ENCODE measurements at regions not wholly inside any gene's neighbourhood (a gene's known extent, or its start where the extent isn't known, plus 50 kb on each side); places are given as distances from the start of the nearest gene placed in this dataset.

GRCh38 chr10:8424555-8425211, 370.2 kb downstream of the GATA3 start:
- Histone ChIP-seq H3K4me2 (ENCODE audit: low read length) (no peak overlapping the region), H3F3A (ENCODE audit: control insufficient read depth, insufficient read depth) (no peaks in the 10 kb centered on the region), H3K4me3 (ENCODE audit: low read length) (no peak overlapping the region), H3K36me3 (ENCODE audit: control insufficient read depth, low read length) (no peaks in the 10 kb centered on the region), H3K27ac (ENCODE audit: low read depth, low read length) (no peak overlapping the region), H4K20me1 (ENCODE audit: control insufficient read depth, insufficient read depth, low read depth, low read length) (no peaks in the 10 kb centered on the region), H3K9me3 (ENCODE audit: control insufficient read depth, insufficient read depth, low read length) (no peaks in the 10 kb centered on the region), H3K79me2 (ENCODE audit: control insufficient read depth, low read length) (no peaks in the 10 kb centered on the region), H3K9me2 (replicated peaks; ENCODE audit: control insufficient read depth, low read length) (no peaks in the 10 kb centered on the region), H3K27me3 (ENCODE audit: control insufficient read depth, low read length) (no peaks in the 10 kb centered on the region), H3K4me1 (ENCODE audit: control insufficient read depth, low read length) (no peaks in the 10 kb centered on the region)
- no peak for TF ChIP-seq CTCF (IDR thresholded peaks at IDR 0.05; ENCODE audit: low read depth, low read length, poor library complexity, severe bottlenecking)

DNA sequence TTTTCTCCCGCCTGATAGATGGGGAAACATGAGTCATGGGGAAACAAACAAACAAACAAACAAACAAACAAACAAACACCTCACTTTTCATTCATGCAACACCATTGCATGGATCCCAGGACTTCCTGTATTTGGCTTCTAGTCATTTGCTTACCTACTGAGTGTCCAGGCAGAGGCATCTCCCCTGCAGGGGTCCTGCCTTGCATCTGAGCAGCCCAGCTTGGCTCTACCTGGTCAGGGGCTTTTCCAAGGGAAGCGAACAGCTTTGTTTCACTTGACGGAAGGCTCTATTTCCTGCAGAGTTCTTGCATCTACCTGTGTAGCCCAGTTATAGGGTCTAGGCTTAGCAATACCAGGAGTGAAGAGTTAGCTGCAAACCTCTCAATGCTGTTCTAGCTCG, 374.2 kb downstream of the GATA3 start:
- Histone ChIP-seq H3F3A (ENCODE audit: control insufficient read depth, insufficient read depth) (no peaks in the 10 kb centered on the region), H3K27ac (ENCODE audit: low read depth, low read length) (no peak overlapping the region), H3K4me2 (ENCODE audit: low read length) (no peak overlapping the region), H3K9me2 (replicated peaks; ENCODE audit: control insufficient read depth, low read length) (no peaks in the 10 kb centered on the region), H3K9me3 (ENCODE audit: control insufficient read depth, insufficient read depth, low read length) (no peaks in the 10 kb centered on the region), H3K4me3 (ENCODE audit: low read length) (no peak overlapping the region), H3K79me2 (ENCODE audit: control insufficient read depth, low read length) (no peaks in the 10 kb centered on the region), H4K20me1 (ENCODE audit: control insufficient read depth, insufficient read depth, low read depth, low read length) (no peaks in the 10 kb centered on the region), H3K36me3 (ENCODE audit: control insufficient read depth, low read length) (no peaks in the 10 kb centered on the region), H3K27me3 (ENCODE audit: control insufficient read depth, low read length) (no peaks in the 10 kb centered on the region), H3K4me1 (ENCODE audit: control insufficient read depth, low read length) (no peaks in the 10 kb centered on the region)
- no peak for TF ChIP-seq EZH2phosphoT487 (IDR thresholded peaks at IDR 0.05; ENCODE audit: borderline replicate concordance, low read length)
- no peak for TF ChIP-seq CTCF (IDR thresholded peaks at IDR 0.05; ENCODE audit: low read depth, low read length, poor library complexity, severe bottlenecking)

- Histone ChIP-seq H3K79me2 (ENCODE audit: control insufficient read depth, low read length) (no peaks in the 10 kb centered on the region), H3K4me3 (ENCODE audit: low read length) (no peak overlapping the region), H3K27ac (ENCODE audit: low read depth, low read length) (no peak overlapping the region), H3F3A (ENCODE audit: control insufficient read depth, insufficient read depth) (no peaks in the 10 kb centered on the region), H3K27me3 (ENCODE audit: control insufficient read depth, low read length) (no peaks in the 10 kb centered on the region), H3K36me3 (ENCODE audit: control insufficient read depth, low read length) (no peaks in the 10 kb centered on the region), H3K9me3 (ENCODE audit: control insufficient read depth, insufficient read depth, low read length) (no peaks in the 10 kb centered on the region), H3K4me1 (ENCODE audit: control insufficient read depth, low read length) (no peaks in the 10 kb centered on the region), H4K20me1 (ENCODE audit: control insufficient read depth, insufficient read depth, low read depth, low read length) (no peaks in the 10 kb centered on the region), H3K4me2 (ENCODE audit: low read length) (no peak overlapping the region), H3K9me2 (replicated peaks; ENCODE audit: control insufficient read depth, low read length) (no peaks in the 10 kb centered on the region)
- TF ChIP-seq EZH2phosphoT487 (IDR thresholded peaks at IDR 0.05; ENCODE audit: borderline replicate concordance, low read length) (no peak), CTCF (IDR thresholded peaks at IDR 0.05; ENCODE audit: low read depth, low read length, poor library complexity, severe bottlenecking) (no peak)
These were observed 375.8 kb downstream of the GATA3 start for GRCh38 chr10:8430321-8430720.

Data from DOHH2 (cell line).